ENCODE measurements at regions not wholly inside any gene's neighbourhood (a gene's known extent, or its start where the extent isn't known, plus 50 kb on each side); places are given as distances from the start of the nearest gene placed in this dataset.

- no peaks in the 10 kb centered on the region for H3K27me3 ChIP-seq (ENCODE audit: control insufficient read depth, insufficient read depth, low read length)
- H3K9me3 ChIP-seq (ENCODE audit: control insufficient read depth, insufficient read depth, low read length), result no peaks in the 10 kb centered on the region
- no peak for DNase-seq (ENCODE audit: low read depth, low spot score)
- CTCF ChIA-PET, result no interaction called here
- H3K27ac ChIP-seq (ENCODE audit: low read depth, low read length), result no peak overlapping the region
- no peak for TF ChIP-seq CTCF (IDR thresholded peaks at IDR 0.05; ENCODE audit: low read depth, low read length)
- H3K4me3 ChIP-seq (ENCODE audit: low read depth, low read length), result no peak overlapping the region
- POLR2A ChIA-PET, result no interaction called here
These were observed 463.4 kb downstream of the SLC16A7 start for GRCh38 chr12:60059180-60059579.

- no peak for TF ChIP-seq CTCF (IDR thresholded peaks at IDR 0.05; ENCODE audit: low read depth, low read length)
- H3K4me3 ChIP-seq (ENCODE audit: low read depth, low read length), result no peak overlapping the region
- ChIA-PET CTCF (no interaction called here), POLR2A (no interaction called here)
- DNase-seq (ENCODE audit: low read depth, low spot score), result no peak
- H3K27me3 ChIP-seq (ENCODE audit: control insufficient read depth, insufficient read depth, low read length), result no peaks in the 10 kb centered on the region
- H3K27ac ChIP-seq (ENCODE audit: low read depth, low read length), result no peak overlapping the region
- H3K9me3 ChIP-seq (ENCODE audit: control insufficient read depth, insufficient read depth, low read length), result no peaks in the 10 kb centered on the region
These were observed 470.8 kb downstream of the SLC16A7 start for GRCh38 chr12:60066655-60067054.

- Histone ChIP-seq H3K27me3 (ENCODE audit: control insufficient read depth, insufficient read depth, low read length) (no peaks in the 10 kb centered on the region), H3K4me3 (ENCODE audit: low read depth, low read length) (no peak overlapping the region), H3K9me3 (ENCODE audit: control insufficient read depth, insufficient read depth, low read length) (no peaks in the 10 kb centered on the region), H3K27ac (ENCODE audit: low read depth, low read length) (no peak overlapping the region)
- ChIA-PET CTCF (no interaction called here), POLR2A (no interaction called here)
- no peak for DNase-seq (ENCODE audit: low read depth, low spot score)
- TF ChIP-seq CTCF (IDR thresholded peaks at IDR 0.05; ENCODE audit: low read depth, low read length), result no peak
These were observed 474.7 kb downstream of the SLC16A7 start for GRCh38 chr12:60070552-60070951.

- no peak for DNase-seq (ENCODE audit: low read depth, low spot score)
- ChIA-PET POLR2A (no interaction called here), CTCF (no interaction called here)
- no peak for TF ChIP-seq CTCF (IDR thresholded peaks at IDR 0.05; ENCODE audit: low read depth, low read length)
- no peaks in the 10 kb centered on the region for H3K27me3 ChIP-seq (ENCODE audit: control insufficient read depth, insufficient read depth, low read length)
- H3K4me3 ChIP-seq (ENCODE audit: low read depth, low read length), result no peak overlapping the region
- H3K27ac ChIP-seq (ENCODE audit: low read depth, low read length), result no peak overlapping the region
- no peaks in the 10 kb centered on the region for H3K9me3 ChIP-seq (ENCODE audit: control insufficient read depth, insufficient read depth, low read length)
These were observed 475.9 kb downstream of the SLC16A7 start for GRCh38 chr12:60071759-60072191.

- Histone ChIP-seq H3K27me3 (ENCODE audit: control insufficient read depth, insufficient read depth, low read length) (no peaks in the 10 kb centered on the region), H3K27ac (ENCODE audit: low read depth, low read length) (no peak overlapping the region), H3K9me3 (ENCODE audit: control insufficient read depth, insufficient read depth, low read length) (no peaks in the 10 kb centered on the region), H3K4me3 (ENCODE audit: low read depth, low read length) (no peak overlapping the region)
- ChIA-PET POLR2A (no interaction called here), CTCF (no interaction called here)
- no peak for TF ChIP-seq CTCF (IDR thresholded peaks at IDR 0.05; ENCODE audit: low read depth, low read length)
- no peak for DNase-seq (ENCODE audit: low read depth, low spot score)
These were observed 477.1 kb downstream of the SLC16A7 start for GRCh38 chr12:60072911-60073310.
